HG03521 (cell line): ENCODE measurements at regions not wholly inside any gene's neighbourhood (a gene's known extent, or its start where the extent isn't known, plus 50 kb on each side); places are given as distances from the start of the nearest gene placed in this dataset.

ENCODE experiments used
- ATAC-seq: cut with Tn5 transposase; IDR thresholded peaks from one replicate; pipeline ENCODE4 v1.9.1; 2021; ENCODE audit warnings: mild to moderate bottlenecking, moderate library complexity; ENCODE audit not compliant: unreplicated experiment

DNA sequence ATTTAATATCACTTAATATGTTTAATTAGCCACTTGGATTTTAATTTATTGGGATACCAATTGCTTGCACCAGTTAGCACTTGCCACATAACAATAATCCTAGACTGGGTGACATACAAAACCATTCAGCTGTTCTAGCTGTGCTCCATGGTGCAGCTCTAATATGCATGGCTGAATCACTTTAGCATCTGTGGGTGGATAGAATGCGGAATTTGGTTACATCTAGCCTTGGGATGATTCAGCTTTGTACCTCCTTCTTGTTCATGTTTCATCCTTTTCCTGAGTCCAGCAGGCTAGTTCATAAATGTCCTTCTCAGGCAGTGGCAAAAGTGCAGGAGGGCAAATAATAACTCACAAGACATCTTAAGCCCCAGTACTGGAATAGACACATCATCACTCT is 1263.0 kb downstream of the LRFN5 start:
- no peak for ATAC-seq

DNA sequence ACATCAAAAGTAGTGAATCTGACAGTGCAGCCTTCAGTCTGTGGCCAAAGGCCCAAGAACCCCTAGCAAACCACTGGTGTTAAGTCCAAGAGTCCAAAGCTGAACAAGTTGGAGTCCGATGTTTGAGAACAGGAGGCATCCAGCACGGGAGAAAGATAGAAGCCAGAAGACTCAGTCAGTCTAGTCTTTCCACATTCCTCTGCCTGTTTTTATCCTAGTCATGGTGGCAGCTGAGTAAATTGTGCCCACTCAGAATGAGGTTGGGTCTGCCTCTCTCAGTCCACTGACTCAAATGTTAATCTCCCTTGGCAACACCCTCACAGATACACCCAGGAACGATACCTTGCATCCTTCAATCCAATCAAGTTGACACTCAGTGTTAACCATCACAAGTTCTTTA is 1255.4 kb downstream of the LRFN5 start:
- no peak for ATAC-seq

DNA sequence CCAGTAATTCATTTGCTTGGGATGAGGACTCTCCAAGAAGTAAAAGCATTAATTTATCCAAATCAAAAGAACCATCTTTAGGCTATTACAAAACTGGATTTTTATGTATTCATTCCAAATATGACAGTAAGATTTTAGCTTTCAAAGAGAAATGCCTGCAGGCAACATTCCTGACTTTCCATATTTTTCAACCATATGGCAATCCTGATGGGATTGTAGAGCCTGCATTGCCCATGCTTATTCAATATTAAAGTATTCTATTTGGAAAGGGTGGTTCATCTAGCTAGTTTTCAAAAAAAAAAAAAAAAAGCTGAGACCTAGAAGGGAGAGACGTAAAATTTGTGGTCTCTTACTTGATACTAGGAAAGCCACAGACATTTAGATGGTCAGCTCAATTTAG is 1253.7 kb downstream of the LRFN5 start:
- ATAC-seq = no peak

DNA sequence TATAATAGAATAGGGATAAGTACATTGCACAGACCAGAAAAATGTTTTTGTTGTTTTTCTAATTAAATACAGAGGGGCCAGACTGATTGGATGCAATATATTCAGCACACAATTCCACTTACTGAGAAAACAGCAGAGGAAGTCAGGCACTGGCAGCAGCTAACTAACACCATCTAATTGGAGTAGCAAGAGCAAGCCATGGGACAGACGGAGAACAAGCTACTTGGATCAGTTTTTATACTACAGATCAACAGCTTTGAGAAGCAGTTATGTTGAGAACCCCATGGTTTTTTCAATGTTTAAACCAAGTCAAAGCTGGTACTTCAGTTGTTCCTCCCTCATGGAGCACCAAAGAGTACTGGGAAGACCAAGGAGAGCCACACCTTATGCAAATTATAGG is 1249.4 kb downstream of the LRFN5 start:
- ATAC-seq = no peak

DNA sequence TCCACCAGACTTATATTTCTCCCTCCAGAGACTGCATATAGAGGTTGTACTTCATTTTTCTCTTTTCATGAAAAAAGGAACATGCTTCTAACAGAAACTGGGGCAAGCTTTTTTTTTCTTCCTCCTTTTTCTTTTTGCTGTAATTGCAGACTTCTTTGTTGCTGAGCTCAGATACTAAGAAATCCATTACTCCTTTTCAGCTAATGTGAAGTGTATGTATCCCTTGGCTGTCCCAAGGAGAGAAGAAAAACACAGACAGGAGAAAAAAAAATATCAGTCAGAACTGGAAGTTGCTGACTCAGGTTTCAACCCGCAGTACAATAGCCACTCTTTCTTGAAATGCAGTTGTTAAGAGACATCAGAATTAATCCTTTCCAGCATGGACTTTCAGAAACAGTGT is 1248.4 kb downstream of the LRFN5 start:
- no peak for ATAC-seq

DNA sequence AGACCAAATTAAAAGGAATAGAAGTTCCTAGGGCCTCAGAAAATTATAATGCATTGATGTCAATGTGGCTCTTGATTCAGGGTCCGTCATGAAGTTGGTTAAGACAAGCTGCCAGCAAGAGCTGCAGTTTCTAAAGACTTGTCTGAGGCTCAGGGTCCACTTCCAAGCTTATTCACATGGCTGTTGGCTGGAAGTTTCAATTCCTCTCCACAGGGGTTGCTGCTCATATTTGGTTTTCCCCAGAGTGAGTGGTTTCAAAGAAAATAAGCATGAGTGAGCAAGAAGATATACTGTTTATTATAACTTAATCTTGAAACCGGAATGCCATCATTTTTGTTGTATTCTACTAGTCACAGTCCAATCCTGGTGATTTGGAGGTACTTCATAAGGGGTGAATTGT is 1247.4 kb downstream of the LRFN5 start:
- ATAC-seq = no peak

DNA sequence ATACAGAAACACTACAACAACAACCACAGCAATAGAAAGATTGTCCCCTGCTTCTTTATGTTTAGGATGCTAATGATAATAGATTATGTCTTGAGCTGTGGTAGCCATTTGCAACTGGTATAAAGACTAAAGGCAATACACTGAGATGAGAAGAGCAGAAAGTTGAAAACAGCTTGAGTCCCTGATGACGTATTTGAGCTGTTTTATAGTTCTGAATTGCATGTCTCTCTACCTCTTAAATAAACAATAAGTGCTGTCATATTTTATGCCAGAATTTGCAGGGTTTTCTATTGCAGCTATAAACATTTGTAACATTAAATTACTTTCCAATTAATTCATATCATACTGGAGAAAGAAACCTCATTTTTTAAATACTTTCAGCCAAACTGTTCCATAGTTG is 1242.0 kb downstream of the LRFN5 start:
- ATAC-seq = no peak

DNA sequence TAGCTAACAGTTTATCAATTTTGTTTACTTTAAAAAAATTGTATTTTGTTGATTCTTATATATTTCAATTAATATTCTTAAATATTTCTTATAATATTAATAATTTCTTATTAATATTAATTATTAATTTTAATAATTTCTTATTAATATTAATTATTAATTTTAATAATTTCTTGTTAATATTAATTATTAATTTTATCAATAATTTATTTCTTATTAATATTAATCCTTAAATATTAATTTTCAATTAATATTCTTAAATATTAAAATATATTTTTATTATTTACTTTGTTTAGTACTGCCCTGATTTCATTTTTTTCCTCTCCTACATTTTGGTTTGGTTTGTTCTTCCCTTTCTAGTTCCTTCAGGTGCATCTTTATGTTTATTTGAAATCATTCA is 1208.1 kb downstream of the LRFN5 start:
- no peak for ATAC-seq

DNA sequence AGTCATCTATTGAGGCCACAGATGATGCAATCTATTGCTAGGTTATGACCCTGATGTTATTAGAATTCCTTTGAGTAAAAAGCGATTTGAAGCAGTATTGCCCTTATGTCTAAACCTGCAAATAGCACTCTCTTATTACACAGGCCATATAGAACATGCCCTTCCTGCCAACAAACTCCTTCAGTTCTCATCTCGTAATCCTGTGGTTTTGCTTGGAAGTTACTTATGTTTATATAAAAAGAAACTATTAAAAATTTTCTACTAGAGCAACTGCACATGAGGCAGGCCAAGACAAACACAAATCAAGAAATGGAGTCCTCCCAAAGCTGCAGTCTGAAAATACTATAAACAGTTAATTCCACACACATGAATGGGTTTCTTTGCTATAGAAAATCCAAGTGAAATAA is 1200.2 kb downstream of the LRFN5 start:
- ATAC-seq = no peak

DNA sequence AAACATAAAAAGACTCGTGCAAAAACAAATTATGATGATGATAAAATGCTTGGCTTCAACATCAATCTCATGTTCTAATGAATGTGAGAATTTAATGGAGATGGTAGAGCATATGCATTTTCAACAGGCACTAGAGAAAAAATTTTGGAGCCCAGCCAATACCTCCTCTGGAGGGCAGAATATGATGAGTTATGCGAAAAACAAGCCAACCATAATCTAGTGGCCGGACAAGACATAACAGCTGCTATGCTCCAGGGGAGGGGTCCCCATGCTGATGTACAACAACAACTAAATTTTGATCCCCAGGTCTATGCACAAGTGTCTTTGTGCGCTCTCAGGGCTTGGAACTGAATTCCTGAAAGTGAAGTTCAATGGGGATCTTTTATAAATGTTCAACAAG is 1197.5 kb downstream of the LRFN5 start:
- ATAC-seq = no peak

DNA sequence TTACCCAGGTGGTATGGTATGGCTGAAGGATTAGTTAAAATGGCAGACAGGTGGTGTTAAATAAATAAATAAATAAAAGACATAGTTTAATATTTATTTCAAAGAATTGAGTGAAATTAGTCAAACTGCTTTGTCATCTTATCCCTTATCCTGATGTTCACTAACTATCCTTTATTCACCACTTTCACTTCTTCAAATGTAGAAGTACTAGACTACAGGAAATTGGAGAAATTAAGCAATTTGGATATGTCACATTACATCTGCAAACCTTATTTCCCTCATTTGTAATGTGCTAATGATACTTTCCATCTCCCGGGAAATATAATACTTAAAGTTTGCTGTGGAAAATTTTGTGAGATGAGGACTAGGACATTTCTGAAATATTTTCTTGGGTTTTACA is 1195.7 kb downstream of the LRFN5 start:
- ATAC-seq = no peak

DNA sequence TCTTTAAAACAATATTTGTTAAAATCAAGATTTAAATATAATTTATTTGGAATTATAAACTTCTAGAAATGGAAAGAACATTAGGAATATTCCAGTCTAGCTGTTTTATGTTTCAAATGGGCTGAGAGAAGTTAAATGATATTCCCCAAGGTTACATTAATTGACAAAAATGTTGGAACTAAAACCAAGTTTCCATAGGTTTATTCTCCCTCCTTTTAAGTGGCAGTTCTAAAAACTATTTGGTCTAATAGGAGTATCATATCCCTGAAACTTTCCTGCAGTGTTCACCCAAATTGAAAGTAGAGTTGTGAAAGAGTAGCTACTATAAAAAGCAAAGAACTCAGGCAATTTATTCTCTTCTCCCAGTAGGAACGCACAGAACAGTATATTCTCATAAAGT is 1185.5 kb downstream of the LRFN5 start:
- ATAC-seq = no peak

DNA sequence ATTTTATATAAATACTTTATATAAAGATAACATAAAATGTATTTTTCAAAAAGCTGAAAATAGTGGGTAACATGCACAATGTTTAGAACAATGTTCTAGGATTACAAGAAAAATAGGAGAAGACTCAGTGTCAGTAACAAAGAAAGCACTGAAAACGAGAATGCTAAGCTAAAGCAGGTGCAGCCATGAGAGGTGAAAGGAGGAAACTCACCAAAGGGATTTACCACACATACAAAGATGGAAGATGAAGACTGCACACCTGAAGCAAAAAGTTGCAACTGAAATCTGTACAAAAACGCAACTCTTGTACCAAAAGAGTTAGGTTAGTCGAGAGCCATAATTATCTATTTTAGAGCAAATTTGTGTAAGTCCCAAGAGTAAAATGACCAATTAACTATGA is 1176.1 kb downstream of the LRFN5 start:
- no peak for ATAC-seq

DNA sequence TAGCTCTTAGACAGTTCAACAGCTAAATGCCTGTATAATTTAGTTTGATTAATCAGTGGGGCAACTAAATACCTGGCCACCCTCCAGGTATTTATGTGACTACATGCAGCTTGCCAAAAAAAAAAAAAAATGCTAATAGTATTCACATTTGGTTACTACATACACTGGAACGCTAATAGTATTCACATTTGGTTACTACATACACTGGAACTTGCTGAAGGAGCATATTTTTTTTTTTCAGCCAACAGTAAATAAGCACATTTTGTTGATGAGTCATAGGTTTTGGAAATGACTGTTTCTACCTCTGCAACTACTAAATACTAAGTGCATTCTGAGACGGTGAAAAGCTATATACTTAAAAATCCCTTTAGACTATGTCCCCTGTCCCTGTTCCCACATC is 1172.3 kb downstream of the LRFN5 start:
- ATAC-seq = no peak

DNA sequence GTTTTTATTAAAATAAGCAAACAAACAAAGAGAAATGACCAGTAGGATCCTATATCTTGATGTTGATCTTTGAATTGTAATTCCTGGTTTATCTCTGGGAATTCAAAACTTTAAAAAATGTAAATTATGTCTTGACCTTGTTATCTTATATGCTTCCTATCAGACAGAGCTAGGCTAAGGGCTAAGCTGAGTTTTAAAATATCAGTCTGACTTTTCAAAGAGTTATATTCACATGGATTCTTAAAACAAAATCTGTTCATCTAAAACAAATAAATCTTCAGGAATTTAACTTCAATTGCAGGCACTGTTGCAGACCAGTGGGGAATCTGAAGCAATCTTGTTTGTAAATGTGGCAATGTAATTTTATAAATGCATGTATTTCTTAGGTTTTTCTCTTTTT is 1144.1 kb downstream of the LRFN5 start:
- no peak for ATAC-seq

DNA sequence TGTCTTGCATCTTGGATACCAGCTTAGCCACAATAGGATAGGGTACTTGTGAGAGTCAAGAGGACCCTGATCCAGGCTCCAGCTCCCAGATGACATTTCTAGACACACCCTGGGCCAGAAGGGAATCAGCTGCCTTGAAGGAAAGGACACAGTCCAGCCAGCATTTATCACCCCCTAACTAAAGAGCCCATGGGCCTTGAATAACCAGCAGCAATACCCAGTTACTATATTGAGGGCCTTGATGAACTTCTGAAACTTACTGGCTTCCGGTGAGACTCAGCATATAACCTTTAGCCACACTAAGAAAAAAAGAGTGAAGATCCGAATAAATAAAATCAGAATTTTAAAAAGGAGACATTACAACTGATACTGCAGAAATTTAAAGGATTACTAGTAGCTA is 1135.4 kb downstream of the LRFN5 start:
- no peak for ATAC-seq

DNA sequence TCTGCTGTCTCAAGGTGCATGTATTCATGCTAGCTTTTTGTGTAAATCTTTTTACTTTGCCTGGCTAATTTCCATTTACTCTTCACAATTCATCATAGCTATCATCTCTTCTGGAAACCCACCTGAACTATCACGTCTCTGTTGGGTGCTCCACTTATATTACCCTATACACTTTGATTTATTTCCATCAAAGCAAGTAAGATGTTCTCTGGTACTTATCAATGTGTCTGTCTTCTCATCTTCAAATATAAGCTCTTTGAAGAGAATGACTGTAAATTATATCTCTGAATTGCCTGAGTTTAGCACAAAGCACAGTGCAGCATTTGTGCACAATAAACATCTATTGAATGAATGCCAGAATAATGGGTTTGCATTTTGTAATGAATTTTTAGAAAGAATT is 1129.7 kb downstream of the LRFN5 start:
- ATAC-seq = no peak

DNA sequence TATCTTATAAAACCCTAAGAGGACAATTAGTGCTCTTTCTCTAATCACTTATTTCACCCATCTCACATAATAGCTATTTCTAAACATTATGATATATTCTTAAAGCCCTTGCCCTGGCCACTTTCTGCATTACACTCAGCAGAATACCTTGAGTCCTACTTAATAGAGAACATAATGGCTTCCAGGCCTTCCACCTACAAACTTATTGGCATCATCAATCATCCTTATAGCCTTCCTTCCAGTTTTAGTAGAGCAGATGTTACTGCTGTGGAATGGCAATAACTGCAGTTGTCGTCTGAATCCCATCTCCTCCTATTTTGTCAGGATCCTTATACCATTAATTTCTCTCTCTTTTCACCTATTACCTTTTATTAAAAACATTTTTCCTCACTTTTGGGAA is 1127.4 kb downstream of the LRFN5 start:
- ATAC-seq = no peak

DNA sequence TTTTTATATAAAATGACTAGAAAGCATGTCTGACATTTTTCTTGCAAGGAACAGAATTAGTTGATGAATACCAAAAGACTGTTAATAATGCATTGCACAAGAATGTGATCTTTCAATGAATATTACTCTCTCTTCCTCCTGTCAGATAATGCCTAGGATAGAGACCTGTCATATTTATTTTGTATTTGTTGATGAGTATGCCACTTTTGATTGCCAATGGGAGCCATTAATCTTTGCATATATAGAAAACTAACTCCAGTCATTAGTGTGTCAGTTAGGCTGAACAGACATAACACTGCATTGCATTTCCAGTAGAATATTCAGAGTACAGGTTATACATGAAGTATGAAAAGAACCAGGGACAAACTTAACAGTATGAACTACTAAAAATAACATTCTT is 1125.3 kb downstream of the LRFN5 start:
- no peak for ATAC-seq

DNA sequence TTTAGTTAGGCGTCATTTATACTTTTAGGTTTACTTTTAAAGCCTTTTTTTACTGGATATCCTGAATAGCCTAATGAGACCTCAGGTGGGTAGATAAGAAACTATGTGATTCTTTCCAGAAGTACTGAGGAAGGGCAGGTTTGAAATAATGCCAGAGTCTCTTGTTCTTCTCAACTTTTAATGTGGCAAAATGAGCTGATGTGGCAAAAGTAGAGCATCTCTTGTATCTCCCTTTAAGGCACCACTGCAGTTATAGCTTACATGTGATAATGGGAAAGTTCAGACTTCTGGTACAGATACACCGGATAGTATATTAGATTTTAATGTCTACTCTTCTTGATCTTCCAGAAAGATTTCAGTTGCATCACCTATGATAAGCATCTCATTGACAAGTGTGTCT is 1124.8 kb downstream of the LRFN5 start:
- no peak for ATAC-seq

DNA sequence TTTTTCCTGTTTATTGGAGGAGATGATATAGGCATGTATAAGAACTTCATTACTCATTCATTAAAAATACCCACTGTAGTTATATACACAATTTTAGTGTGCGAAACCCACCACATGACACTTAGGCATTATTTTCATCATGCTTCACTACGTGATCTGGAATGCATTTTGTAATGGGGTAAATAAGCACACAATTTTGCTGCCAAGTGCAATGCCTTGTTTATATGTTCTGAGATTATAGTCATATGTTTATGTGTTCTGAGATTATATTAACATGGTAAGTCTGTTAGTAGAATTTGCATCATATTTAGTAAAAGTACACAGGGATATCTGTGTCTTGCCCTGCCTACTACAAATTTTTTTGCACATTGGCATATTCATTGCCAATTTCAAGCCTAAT is 1123.0 kb downstream of the LRFN5 start:
- ATAC-seq = no peak

DNA sequence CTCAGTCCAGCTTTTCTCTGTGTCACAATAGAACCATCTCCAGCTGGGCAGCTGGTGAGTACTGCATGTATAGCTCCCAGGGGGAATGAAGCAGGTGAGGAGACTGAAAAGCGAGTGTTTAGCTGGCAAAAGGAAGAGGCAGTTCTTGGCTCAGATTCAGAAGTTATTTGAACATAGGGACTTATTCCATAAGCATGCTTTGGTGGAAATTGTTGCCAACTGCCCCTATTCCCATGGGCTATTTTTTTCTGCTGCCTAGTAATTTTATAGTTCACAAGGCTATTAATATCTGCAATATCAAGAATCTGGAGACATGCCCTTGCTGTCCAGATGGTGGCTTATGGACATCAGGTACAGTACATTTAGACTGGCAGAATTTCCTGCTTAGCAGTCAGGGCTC is 1112.7 kb downstream of the LRFN5 start:
- no peak for ATAC-seq

DNA sequence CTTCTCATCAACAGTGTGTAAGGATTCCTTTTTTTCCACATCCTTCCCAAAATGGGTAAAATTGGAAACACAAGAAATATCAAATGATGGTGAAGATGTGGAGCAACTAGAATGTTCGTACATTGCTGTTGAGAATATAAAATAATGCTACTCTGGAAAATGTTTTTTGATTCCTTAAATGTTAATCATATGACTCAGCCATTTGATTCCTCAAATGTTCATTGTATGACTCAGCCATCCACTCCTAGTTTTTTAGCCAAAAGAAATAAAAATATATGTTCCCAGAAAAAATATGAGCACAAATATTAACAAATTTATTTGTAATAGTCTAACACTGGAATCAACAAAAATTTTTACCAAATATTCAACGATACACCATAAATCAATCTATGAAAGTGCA is 1108.6 kb downstream of the LRFN5 start:
- ATAC-seq = no peak

DNA sequence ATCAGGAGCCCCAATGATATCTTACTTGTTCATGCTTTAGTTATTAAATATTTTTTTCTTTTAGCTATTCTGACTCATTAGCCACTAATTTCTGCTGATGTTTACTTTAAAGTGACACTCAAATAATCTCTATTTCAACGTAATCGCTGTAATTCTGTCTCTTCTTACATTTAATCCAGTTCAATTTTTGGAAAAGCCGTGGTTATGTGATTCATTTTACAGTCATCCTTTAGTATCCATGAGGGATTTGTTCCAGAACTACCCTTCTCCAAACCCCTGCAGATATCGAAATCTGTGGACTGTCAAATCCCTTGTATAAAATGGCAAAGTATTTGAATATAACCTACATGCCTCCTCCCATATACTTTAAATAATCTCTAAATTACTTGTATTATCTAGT is 1103.4 kb downstream of the LRFN5 start:
- no peak for ATAC-seq
